PFSK-1 (cell line): ENCODE measurements at regions not wholly inside any gene's neighbourhood (a gene's known extent, or its start where the extent isn't known, plus 50 kb on each side); places are given as distances from the start of the nearest gene placed in this dataset.

Source experiments
- FOXP2 ChIP-seq: optimal IDR thresholded peaks from 2 replicates; pipeline ENCODE3; 2011; ENCODE audit warnings: borderline replicate concordance, control low read depth, inconsistent platforms; ENCODE audit not compliant: insufficient read depth; ENCODE audit errors: extremely low read length, extremely low read depth
- POLR2AphosphoS5 ChIP-seq: IDR thresholded peaks from 2 replicates; pipeline ENCODE4 v1.6.1; 2012; ENCODE audit warnings: low read depth, mild to moderate bottlenecking, control low read depth, low read length, moderate library complexity
- SIN3A ChIP-seq: IDR thresholded peaks from 2 replicates; pipeline ENCODE4 v1.6.1; 2012; ENCODE audit warnings: mild to moderate bottlenecking, low read length, moderate library complexity, borderline replicate concordance; ENCODE audit not compliant: insufficient read depth
- TAF1 ChIP-seq: IDR thresholded peaks from 2 replicates; pipeline ENCODE4 v1.6.1; 2012; ENCODE audit warnings: low read length, control low read depth, borderline replicate concordance; ENCODE audit not compliant: insufficient read depth
- TF ChIP-seq, protein P1 (sequence below), 2 experiments: IDR thresholded peaks; 2 replicates each; pipeline versions ENCODE4 v1.6.1 to v1.8.0; 2011 to 2012; ENCODE audit warnings: low read depth in 2 of 2, low read length in 2 of 2, control low read depth in 1 of 2, inconsistent platforms in 1 of 2, mild to moderate bottlenecking in 1 of 2, moderate library complexity in 1 of 2; ENCODE audit not compliant: insufficient read depth in 1 of 2

DNA sequence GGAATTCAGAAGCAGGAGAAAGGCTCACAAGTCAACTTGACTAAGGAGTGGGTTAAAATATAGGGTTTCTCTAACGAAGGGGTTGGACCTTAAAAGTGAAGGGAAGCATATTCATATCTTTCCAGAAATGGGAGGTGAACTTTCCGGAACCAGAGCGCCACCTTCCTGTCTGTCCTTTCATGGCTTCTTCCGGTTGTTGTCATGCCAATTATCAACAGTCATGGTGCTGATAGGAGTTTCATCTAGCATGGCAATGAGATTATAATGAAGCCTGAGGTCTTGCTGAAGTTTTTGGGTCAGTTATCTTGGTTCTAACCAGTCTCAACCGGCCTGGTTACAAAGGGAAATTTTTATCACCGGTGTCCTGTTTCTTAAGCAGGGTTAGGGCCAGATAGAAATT is 162.9 kb upstream of the NBEA start:
- TF ChIP-seq FOXP2 (no peak), POLR2AphosphoS5 (no peak), TAF1 (no peak), SIN3A (no peak)
- TF ChIP-seq, protein P1, sequence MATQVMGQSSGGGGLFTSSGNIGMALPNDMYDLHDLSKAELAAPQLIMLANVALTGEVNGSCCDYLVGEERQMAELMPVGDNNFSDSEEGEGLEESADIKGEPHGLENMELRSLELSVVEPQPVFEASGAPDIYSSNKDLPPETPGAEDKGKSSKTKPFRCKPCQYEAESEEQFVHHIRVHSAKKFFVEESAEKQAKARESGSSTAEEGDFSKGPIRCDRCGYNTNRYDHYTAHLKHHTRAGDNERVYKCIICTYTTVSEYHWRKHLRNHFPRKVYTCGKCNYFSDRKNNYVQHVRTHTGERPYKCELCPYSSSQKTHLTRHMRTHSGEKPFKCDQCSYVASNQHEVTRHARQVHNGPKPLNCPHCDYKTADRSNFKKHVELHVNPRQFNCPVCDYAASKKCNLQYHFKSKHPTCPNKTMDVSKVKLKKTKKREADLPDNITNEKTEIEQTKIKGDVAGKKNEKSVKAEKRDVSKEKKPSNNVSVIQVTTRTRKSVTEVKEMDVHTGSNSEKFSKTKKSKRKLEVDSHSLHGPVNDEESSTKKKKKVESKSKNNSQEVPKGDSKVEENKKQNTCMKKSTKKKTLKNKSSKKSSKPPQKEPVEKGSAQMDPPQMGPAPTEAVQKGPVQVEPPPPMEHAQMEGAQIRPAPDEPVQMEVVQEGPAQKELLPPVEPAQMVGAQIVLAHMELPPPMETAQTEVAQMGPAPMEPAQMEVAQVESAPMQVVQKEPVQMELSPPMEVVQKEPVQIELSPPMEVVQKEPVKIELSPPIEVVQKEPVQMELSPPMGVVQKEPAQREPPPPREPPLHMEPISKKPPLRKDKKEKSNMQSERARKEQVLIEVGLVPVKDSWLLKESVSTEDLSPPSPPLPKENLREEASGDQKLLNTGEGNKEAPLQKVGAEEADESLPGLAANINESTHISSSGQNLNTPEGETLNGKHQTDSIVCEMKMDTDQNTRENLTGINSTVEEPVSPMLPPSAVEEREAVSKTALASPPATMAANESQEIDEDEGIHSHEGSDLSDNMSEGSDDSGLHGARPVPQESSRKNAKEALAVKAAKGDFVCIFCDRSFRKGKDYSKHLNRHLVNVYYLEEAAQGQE (IDR thresholded peaks at IDR 0.05; ENCODE audit: insufficient read depth in 1 of 2, low read depth in 2 of 2, low read length in 2 of 2) = no peak
